Uterus (tissue), 3 donors: ENCODE measurements at regions not wholly inside any gene's neighbourhood (a gene's known extent, or its start where the extent isn't known, plus 50 kb on each side); places are given as distances from the start of the nearest gene placed in this dataset.

Source experiments
- DNase-seq, 2 donors: peaks; one replicate each; pipeline ENCODE4 v3.0.0-alpha.2; 2019 to 2020
- H3K27ac ChIP-seq, 2 donors: fragments of 200-600 bp; sonication (generic); 1 replicate in 1 of 2; 2 replicates in 1 of 2; pipeline ENCODE4 v1.5.1; 2016 to 2018
- H3K27me3 ChIP-seq, 2 donors: fragments of 200-600 bp; sonication (generic); one replicate each; pipeline ENCODE4 v1.5.1; 2018 to 2019; ENCODE audit warnings: control low read depth in 1 of 2
- H3K36me3 ChIP-seq, 2 donors: fragments of 200-600 bp; sonication (generic); one replicate each; pipeline ENCODE4 v1.5.1; 2019; ENCODE audit warnings: control low read depth in 1 of 2
- H3K4me1 ChIP-seq, 2 donors: fragments of 200-600 bp; sonication (generic); one replicate each; pipeline ENCODE4 v1.5.1; 2018 to 2019; ENCODE audit warnings: control low read depth in 1 of 2
- H3K4me3 ChIP-seq, 2 donors: fragments of 200-600 bp; sonication (generic); 1 replicate in 1 of 2; 2 replicates in 1 of 2; pipeline ENCODE4 v1.5.1; 2018 to 2019; ENCODE audit warnings: mild to moderate bottlenecking in 1 of 2
- H3K9me3 ChIP-seq, 2 donors: fragments of 200-600 bp; sonication (generic); one replicate each; pipeline ENCODE4 v1.5.1; 2019; ENCODE audit warnings: control low read depth in 1 of 2
- POLR2A ChIP-seq, 2 donors: fragments of 450-650 bp; IDR thresholded peaks; one replicate each; pipeline ENCODE4 v1.6.1; 2016; ENCODE audit warnings: antibody characterized with exemption in 2 of 2, mild to moderate bottlenecking in 1 of 2, moderate library complexity in 1 of 2
- intact Hi-C: fragments of 100-400 bp; cut with DNase I; formaldehyde crosslinking; loops from one replicate; pipeline ENCODE4 v1.15.1; 2023; ENCODE audit warnings: low total_unique reads
- TF ChIP-seq, protein P1 (sequence below), 4 experiments: fragments of 200-600 bp in 2 of 4; fragments of 450-650 bp in 2 of 4; sonication (generic) in 2 of 4; IDR thresholded peaks; one replicate each; pipeline ENCODE4 v1.5.1; 2016 to 2019; ENCODE audit warnings: antibody characterized with exemption in 4 of 4, mild to moderate bottlenecking in 2 of 4, moderate library complexity in 1 of 4
- donor health status: DM: yes; HTN: yes; CAD: no.

DNA sequence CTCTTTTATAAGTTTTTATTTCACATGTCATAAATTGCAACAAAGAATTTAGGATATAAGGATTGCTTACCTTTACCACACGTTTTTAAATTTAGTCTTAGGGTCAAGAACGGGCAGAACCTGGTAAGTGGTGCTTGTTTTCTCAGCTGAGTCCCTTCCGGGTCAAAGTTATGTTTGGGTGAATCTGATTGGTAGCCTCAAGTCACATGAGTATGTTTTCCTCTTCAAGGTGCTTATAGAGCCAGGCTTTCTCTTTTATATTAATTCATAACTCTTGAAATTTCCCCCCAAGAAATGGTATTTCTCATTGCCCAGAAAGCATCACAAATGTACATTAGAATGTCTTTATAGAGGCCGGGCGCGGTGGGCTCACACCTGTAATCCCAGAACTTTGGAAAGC lies 415.7 kb upstream of the ROBO2 start:
- no peaks in the 10 kb centered on the region for H3K4me1 ChIP-seq
- no peaks in the 10 kb centered on the region for H3K27me3 ChIP-seq
- no peaks in the 10 kb centered on the region for H3K36me3 ChIP-seq
- no peak overlapping the region for H3K27ac ChIP-seq
- no peak overlapping the region for H3K4me3 ChIP-seq
- no peak for DNase-seq
- no peaks in the 10 kb centered on the region for H3K9me3 ChIP-seq
- TF ChIP-seq, protein P1, sequence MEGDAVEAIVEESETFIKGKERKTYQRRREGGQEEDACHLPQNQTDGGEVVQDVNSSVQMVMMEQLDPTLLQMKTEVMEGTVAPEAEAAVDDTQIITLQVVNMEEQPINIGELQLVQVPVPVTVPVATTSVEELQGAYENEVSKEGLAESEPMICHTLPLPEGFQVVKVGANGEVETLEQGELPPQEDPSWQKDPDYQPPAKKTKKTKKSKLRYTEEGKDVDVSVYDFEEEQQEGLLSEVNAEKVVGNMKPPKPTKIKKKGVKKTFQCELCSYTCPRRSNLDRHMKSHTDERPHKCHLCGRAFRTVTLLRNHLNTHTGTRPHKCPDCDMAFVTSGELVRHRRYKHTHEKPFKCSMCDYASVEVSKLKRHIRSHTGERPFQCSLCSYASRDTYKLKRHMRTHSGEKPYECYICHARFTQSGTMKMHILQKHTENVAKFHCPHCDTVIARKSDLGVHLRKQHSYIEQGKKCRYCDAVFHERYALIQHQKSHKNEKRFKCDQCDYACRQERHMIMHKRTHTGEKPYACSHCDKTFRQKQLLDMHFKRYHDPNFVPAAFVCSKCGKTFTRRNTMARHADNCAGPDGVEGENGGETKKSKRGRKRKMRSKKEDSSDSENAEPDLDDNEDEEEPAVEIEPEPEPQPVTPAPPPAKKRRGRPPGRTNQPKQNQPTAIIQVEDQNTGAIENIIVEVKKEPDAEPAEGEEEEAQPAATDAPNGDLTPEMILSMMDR (IDR thresholded peaks at IDR 0.05) = no peak
- TF ChIP-seq POLR2A (IDR thresholded peaks at IDR 0.05) = no peak
- intact Hi-C loops = no loop called here

DNA sequence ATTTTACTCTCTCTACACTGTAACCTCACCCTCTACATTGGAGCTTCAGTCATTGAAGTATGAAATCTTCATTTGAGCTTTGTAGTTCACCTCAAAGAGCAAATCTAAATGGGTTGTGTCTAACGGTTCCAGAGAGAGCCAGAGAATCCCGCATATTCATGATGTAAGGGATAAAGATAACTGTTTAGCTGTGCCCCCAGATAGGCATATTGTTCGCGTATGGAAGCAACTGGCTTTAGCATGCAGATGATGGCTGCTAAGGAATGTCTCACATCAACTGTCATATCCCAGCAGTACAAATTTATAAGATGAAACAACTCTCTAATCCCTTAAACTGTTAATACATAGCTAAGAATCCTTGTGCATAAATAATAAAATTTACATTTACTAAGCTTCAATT lies 412.7 kb upstream of the ROBO2 start:
- Histone ChIP-seq H3K4me1 (no peaks in the 10 kb centered on the region), H3K27me3 (no peaks in the 10 kb centered on the region), H3K4me3 (no peak overlapping the region), H3K27ac (no peak overlapping the region), H3K9me3 (no peaks in the 10 kb centered on the region), H3K36me3 (no peaks in the 10 kb centered on the region)
- intact Hi-C loops = no loop called here
- TF ChIP-seq POLR2A (IDR thresholded peaks at IDR 0.05) = no peak
- TF ChIP-seq, protein P1 (IDR thresholded peaks at IDR 0.05) = no peak
- no peak for DNase-seq

DNA sequence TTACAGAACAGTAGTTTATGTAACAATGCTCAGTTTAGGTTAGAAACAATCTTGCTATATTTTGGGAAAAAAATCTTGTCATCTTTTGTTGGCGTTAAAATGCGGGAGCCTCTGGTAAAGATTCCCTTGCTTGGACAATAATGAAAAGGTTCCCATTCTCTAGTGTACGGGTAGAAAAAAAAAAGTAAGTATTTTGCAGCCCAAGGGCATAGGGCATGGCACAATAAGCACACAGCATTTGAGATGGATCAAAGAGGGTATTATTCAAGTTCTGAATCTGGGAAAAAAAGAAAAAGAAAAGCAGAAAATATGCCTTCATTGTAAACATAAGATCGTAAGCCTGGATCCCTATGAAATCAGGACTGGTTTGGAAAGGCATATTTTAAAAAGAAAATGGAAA lies 408.6 kb upstream of the ROBO2 start:
- TF ChIP-seq, protein P1 (IDR thresholded peaks at IDR 0.05) = no peak
- no peak for TF ChIP-seq POLR2A (IDR thresholded peaks at IDR 0.05)
- Histone ChIP-seq H3K27ac (no peak overlapping the region), H3K36me3 (no peaks in the 10 kb centered on the region), H3K4me3 (no peak overlapping the region), H3K27me3 (no peaks in the 10 kb centered on the region), H3K4me1 (no peaks in the 10 kb centered on the region), H3K9me3 (no peaks in the 10 kb centered on the region)
- intact Hi-C loops = no loop called here
- DNase-seq = no peak

DNA sequence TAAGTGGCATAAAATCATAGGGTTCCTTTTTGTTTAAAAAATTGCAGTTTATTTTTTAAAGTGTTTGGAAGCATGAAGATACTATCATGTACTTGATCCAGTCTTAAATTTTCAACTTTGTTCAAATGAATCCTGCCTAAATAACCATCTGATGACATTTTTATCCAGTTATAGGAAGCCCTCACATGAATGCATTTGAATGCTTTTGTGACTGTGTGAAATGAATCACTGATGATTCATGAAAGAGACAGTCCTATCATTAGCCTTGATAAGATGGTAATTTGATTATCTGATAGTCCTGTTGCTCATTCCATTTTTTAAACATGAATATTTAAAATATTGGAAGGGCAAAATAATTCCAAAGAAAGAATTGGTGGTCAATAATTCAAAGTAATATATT lies 401.9 kb upstream of the ROBO2 start:
- H3K9me3 ChIP-seq = no peaks in the 10 kb centered on the region
- no peak for TF ChIP-seq POLR2A (IDR thresholded peaks at IDR 0.05)
- TF ChIP-seq, protein P1 (IDR thresholded peaks at IDR 0.05) = no peak
- no peaks in the 10 kb centered on the region for H3K36me3 ChIP-seq
- no peak overlapping the region for H3K4me3 ChIP-seq
- no peak overlapping the region for H3K27ac ChIP-seq
- H3K27me3 ChIP-seq = no peaks in the 10 kb centered on the region
- intact Hi-C loops = no loop called here
- no peaks in the 10 kb centered on the region for H3K4me1 ChIP-seq
- no peak for DNase-seq

DNA sequence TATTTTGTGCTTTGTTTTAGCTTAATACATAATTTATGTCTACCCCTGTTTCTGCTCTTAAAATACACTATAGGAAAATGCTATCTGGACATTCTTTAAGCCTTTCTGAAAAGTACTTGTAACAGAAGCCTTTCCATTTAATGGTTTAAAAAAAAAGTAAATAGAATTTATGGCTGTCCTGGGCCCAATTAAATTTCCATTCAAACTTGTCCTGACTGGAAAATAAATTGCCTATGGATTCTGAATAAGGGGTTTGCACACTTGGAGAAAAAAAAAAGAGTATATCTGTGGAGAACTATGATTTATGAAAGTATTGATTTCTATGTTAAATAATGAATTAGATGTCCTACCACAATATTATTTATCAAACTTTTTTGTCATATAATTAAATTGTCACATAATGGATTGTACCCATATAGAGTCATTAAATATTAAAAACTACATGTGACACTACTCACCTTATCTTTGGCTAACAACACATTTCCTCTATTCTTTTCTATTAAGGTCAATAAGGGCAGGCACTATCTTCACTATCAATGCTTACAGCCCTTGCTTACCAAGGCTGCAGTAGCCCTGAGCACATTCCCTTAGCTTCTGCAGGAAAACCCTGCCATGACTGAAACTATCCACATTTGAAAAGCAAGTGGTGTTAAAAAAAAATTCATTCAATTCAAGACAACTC lies 396.1 kb upstream of the ROBO2 start:
- H3K27ac ChIP-seq = no peak overlapping the region
- H3K4me3 ChIP-seq = no peak overlapping the region
- H3K27me3 ChIP-seq = no peaks in the 10 kb centered on the region
- TF ChIP-seq, protein P1 (IDR thresholded peaks at IDR 0.05) = no peak
- no peak for TF ChIP-seq POLR2A (IDR thresholded peaks at IDR 0.05)
- H3K4me1 ChIP-seq = no peaks in the 10 kb centered on the region
- no peak for DNase-seq
- no peaks in the 10 kb centered on the region for H3K36me3 ChIP-seq
- H3K9me3 ChIP-seq = no peaks in the 10 kb centered on the region
- intact Hi-C loops = no loop called here
